Stimulated activated CD4-positive, alpha-beta T cell treated with anti-CD3 and anti-CD28 coated beads, Interleukin-15, amount 100 ng/mL, for 24 hours (primary cell): ENCODE measurements at regions not wholly inside any gene's neighbourhood (a gene's known extent, or its start where the extent isn't known, plus 50 kb on each side); places are given as distances from the start of the nearest gene placed in this dataset.

Source experiments
- DNase-seq: peaks from one replicate; pipeline ENCODE4 v3.0.0-alpha.2; 2020

DNA sequence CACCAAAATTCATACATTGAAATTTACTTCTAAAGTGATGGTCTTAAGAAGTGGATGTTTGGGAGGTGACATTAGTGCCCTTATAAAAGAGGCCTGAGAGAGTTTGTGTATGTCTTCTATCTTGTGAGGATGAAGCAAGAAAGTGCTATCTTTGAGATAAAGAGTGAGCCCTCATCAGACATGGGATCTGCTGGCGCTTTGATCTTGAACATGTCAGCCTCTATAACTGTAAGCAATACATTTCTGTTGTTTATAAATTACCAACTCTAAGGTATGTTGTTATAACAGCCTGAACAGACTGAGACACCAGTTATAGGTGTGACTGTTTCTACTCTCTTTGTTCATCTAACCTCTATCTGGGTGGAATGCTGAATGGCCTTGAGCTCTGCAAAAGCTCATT is 54.5 kb upstream of the SETBP1 start:
- DNase-seq: no peak

DNA sequence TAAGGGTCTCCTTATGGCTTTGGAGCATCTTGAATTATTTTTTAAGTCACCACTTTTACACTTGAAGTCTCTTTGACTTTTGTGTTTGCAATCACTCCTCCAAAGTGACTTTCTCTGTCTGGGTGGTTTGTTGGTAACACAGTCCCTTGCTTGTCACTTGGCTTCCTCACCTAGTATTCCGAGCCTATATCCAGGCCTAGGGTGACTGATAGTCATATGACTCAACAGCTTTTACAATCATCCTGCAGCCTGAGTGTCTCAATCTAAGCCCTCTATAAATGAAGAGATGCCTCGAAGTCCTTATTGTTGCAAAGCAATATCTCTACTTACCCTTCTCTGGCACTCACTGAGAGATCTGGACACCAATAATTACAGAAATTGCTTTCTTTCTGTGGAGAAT is 53.9 kb upstream of the SETBP1 start:
- DNase-seq: no peak

DNA sequence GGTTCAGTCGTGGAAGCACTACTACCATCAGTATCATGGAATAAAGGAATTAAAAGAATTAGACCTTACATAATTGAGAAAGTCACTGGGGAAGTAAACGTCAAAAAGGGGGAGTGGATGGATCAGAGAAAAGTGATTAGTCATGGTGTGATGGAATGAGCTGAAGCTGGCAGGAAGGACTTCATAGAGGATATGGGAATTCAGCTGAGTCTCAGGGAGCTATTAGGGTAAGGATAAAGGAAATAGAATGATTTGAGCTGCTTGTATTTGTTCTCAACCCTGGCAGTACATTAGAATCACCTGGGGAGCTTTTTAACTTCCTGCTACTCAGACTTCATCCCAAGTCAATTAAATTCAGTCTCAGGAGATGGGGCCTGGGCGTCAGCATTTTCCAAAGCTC is 53.4 kb upstream of the SETBP1 start:
- DNase-seq: no peak

DNA sequence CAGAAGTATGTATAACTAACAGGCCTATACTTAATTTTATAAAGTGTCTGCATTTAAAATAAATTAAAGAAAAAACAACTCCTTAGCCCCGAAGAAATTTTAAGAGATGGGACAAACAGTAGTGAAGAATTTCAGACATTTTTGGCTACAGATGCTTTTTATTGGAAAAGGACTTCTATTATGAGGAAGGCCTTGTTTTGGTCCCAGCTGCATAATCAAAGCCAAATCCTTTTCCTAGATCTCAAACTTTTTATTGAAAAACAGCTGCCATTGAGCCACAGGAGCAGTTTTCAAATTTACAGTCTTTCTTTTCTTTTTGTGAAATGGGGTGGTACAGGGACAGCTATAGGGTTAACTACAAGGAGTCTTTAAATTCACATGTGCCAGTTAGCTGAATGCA is 51.3 kb upstream of the SETBP1 start:
- DNase-seq: no peak

DNA sequence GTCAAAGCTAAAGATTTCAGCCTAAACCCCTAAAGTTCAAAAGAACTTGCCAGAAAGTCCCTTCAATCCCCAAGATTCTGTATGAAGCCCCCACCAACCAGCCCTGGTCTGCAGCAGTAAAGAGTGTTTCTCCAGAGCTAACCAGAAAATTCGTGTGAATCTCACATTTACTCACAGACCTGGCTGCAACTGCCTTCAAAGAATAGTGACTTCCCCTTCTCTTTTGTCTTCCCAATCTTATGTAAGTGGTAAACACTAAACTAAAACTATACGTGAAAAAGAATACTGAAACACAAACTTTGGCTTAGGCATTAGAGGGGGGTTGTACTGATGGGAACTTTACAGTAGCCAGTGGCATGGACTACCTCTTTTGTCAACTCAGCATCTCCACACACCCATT is 50.6 kb upstream of the SETBP1 start:
- no peak for DNase-seq
